ENCODE measurements at regions not wholly inside any gene's neighbourhood (a gene's known extent, or its start where the extent isn't known, plus 50 kb on each side); places are given as distances from the start of the nearest gene placed in this dataset.
"Not testable (repeated sequence)": the region's sequence is repeated elsewhere in the genome, so short reads cannot be mapped to it uniquely, and the experiment has no call there.

DNA sequence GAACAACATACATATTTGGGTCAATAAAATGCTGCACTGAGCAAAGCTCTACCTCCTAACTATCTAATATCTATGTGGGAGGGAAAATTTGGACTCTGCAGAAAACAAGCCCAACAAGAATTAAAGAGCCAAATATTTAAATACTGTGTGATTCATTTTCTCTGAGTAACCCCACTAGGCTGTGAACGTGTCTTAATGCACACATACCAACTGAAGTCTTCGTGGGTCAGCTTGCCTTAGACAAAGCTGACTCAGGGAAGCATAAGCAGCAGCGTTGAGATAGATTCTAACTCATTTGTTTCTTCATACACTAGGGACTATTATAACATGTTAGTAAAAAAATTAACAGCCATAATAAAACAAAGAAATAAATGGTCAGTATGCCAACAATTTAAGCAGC lies 114.3 kb downstream of the GJA1 start:
- no peak for DNase-seq

DNA sequence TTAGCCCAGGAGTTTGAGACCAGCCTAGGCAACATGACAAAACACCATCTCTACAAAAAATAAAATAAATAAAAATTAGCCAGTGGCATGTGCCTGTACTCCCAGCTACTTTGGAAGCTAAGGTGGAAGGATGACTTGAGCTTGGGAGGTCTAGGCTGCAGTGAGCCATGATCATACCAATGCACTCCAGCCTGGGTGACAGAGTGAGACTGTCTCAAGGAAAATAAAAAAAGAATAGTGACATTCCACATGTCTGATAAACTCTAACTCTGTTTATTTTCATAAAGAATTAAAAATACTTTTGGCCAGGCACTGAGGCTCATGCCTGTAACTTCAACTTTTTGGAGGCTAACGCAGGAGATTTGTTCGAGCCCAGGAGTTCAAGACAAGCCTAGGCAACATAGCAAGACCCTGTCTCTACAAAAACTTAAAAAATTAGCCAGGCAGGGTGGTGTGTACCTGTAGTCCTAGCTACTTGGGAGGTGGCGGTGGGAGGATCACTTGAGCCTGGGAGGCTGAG lies 115.1 kb downstream of the GJA1 start:
- DNase-seq = no peak

DNA sequence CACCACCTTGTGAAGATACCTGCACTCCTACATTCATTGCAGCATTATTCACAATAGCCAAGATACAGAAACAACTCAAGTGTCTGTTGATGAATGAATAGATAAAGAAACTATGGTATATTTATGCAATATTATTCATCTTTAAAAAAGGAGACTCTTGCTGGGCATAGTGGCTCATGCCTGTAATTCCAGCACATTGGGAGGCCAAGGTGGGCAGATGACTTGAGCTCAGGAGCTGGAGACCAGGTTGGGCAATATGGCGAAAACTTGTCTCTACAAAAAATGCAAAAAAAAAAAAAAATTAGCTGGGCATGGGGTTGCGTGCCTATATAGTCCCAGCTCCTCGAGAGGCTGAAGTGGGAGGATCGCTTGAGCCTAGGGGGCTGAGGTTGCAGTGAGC lies 119.8 kb downstream of the GJA1 start:
- no peak for DNase-seq

DNA sequence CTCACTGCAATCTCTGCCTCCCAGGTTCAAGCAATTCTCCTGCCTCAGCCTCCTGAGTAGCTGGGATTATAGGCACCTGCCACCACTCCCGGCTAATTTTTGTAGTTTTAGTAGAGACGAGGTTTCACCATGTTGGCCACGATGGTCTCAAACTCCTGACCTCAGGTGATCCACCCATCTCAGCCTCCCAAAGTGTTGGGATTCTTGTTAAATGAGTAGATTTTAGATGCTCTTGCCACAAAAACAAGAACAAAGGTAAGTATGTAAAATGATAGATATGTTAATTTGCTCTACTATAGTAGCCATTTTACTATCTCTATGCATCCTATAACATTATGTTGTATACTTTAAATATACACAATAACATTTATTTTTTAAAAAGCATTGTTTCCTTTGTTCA lies 120.7 kb downstream of the GJA1 start:
- not testable (repeated sequence) for DNase-seq

- DNase-seq = no peak
Measured at GRCh38 chr6:121557146-121557940, 121.9 kb downstream of the GJA1 start.

GRCh38 chr6:121559611-121560269 lies 124.3 kb downstream of the GJA1 start:
- no peak for DNase-seq

- no peak for DNase-seq
Measured at GRCh38 chr6:121560476-121560875, 125.0 kb downstream of the GJA1 start.

GRCh38 chr6:121563286-121563685 lies 127.8 kb downstream of the GJA1 start:
- no peak for DNase-seq

- DNase-seq = not testable (repeated sequence)
Measured at GRCh38 chr6:121564529-121564928, 129.1 kb downstream of the GJA1 start.

- DNase-seq = no peak
Measured at GRCh38 chr6:121571455-121571854, 136.0 kb downstream of the GJA1 start.

GRCh38 chr6:121573481-121573880 lies 138.0 kb downstream of the GJA1 start:
- DNase-seq = no peak

- no peak for DNase-seq
Measured at GRCh38 chr6:121578216-121578615, 142.8 kb downstream of the GJA1 start.

DNA sequence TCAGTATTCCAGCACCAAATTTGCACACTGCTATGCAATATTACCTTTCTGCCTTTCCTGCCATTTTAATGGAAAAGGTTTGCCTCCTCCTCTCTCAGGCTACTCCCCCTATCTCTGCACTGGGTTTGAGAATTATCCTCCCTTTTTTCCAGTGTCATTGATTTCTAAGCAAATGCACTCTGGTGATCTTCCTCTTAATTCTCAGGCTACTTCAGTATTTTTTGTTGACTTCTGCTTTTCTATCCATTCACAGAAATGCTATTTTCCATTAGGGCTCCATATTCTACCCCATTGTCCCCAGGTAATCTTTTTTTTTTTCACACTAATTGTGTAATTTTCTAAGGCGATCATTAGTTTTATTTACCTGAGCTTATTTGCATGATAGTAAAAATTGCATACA lies 144.0 kb downstream of the GJA1 start:
- no peak for DNase-seq

GRCh38 chr6:121581327-121581726 lies 145.9 kb downstream of the GJA1 start:
- DNase-seq = no peak

GRCh38 chr6:121582262-121582661 lies 146.8 kb downstream of the GJA1 start:
- DNase-seq = no peak

DNA sequence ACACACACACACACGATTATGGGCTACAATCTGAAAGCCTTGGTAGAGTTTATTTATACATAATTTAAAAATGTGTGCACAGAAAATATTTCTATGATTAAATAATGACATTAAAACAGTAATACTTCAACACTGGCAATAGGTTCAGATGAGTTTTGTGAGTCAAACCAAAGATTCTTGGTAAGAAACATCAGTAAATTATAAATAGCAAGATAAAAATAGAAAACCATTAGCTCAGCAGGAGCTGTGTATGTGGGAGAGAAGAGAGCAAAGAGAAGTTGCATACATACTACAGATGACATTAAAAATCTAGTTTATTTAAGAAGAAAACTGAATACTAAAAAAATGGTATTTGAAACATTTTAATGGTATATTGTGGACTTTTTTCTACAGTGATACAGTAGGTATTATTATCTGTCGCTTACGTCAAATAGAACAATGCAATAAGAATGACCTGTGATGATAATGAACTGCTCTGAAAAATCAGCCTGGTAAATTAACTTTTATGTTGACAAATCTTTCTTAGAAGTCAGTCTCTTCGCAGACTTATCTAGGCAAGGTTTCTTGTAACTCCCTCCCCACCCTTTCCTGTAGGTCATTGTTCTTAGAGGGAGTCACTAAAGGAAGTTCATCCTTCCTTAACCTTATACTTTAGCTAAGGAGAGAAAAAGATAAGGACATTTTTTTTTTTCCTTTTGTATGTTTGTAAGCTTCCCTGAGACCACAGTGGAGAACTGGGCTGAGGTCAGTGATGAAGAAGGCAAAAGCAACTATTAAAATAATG lies 149.3 kb downstream of the GJA1 start:
- DNase-seq = no peak

DNA sequence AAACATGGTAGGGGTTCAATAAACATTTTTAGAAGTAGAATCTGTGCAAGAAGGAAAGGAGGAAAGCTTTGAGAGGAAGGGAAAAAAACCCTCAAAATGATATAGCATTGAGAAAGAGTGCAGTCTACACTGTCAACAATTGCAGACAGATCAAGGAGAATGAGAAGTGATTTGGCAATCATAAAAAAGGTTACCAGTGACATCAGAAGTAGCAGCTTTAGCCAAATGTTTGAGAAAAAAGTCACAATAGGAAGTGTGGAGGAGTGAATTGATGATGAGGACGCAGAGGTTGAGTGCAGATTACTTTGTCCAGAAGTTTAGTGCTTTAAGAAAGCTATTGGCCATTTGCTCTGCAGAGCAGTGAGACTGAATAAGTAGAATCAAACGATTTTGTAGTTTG lies 155.0 kb downstream of the GJA1 start:
- DNase-seq = no peak

DNA sequence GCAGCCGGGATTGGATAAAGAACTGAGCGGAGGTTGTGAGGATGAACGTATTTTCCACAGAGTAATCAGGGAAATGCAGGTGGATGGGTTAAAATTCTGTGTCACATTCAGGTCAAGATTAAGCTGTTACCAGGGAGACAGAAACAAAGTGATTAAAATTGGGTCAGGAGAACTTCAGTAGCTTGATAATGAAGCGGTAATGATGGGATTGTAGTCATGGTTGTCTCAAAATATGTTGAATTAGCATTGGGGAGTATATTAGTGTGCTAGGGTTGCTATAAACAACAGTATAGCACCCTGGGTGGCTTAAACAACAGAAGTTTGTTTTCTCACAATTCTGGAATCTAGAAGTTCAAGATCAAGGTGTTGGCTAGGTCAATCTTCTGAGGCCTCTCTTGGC lies 155.5 kb downstream of the GJA1 start:
- no peak for DNase-seq

GRCh38 chr6:121592261-121592935 lies 157.0 kb downstream of the GJA1 start:
- DNase-seq = no peak

DNA sequence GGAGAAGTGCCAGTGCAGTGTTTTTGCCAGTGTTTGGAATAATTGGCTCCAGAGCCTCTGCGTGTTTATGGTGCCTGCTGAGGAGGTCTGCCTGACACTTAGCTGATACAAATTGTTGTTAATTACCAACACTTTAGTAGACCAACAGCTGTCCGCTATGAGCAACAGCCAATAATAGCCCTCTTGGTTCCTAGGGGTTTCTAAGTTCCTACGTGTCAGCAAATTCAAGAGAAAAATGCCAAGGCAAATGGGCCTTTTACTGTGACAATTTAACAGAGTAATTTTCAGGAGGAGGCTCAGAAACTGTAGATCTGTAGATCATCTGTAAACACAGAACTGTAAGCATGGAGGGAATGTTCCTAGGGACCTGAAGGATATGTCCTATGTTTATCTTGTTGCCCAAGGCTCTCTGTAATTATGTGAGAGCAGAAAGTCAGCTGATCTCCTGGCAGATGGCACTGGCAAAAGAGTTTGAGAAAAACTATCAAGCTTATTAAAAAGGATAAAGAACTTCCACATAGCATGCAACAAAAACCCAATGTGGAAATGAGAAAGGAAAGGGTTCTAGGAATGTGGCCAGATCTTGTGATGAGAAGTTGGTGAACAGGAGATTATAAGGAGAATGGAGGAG lies 157.7 kb downstream of the GJA1 start:
- no peak for DNase-seq

- DNase-seq = no peak
Measured at GRCh38 chr6:121594053-121594452, 158.6 kb downstream of the GJA1 start.

DNA sequence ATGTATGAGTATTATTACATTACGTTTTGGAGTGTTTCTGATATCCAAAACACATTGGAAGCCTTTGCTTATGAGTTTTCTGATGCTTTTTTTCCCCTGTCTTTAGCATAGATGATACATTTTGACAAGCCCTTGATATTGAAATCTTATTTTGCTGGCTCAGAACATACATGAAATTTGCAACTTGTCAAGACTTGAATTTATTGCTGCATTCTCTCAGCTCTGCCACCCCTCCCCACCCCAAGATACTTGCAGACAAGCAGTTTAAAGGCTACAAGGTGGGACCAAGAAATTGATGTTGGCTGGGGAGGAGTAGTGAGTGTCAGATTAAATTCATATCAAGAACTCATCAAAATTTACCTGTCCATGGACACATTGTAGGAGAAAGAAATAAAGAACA lies 160.2 kb downstream of the GJA1 start:
- DNase-seq = no peak

DNA sequence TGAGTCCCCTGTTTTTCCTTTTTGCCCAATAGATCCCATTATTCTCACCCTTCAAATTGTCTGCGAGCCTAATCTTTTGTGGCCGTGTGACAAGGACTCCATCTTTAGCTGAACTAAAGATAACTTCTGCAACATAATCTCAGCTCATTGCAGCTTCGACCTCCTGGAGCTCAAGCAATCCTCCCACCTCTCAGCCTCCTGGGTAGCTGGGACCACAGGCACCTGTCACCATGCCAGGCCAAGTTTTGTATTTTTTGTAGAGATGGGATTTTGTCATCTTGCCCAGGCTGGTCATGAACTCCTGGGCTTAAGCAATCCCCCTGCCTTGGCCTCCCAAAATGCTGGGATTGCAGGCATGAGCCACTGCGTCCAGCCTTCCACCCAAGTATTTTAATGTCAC lies 161.0 kb downstream of the GJA1 start:
- no peak for DNase-seq

All from activated CD4-positive, alpha-beta T cell treated with anti-CD3 and anti-CD28 coated beads, Interleukin-2, Interleukin-6, amounts not matched to agents 100 ng/mL and 50 ng/mL, durations not matched to agents 16 hours and 8 hours (primary cell).